NB4 (cell line): ENCODE measurements at regions not wholly inside any gene's neighbourhood (a gene's known extent, or its start where the extent isn't known, plus 50 kb on each side); places are given as distances from the start of the nearest gene placed in this dataset.

ENCODE experiments used
- DNase-seq: peaks from one replicate; pipeline ENCODE4 v3.0.0; 2010; ENCODE audit warnings: low read depth
- H3K4me3 ChIP-seq: one replicate; pipeline ENCODE4 v1.5.1; 2011; ENCODE audit warnings: mild to moderate bottlenecking, low read depth, low read length, moderate library complexity
- MAX ChIP-seq: IDR thresholded peaks from 2 replicates; pipeline ENCODE4 v1.6.1; 2011; ENCODE audit warnings: low read depth, low read length
- MYC ChIP-seq: IDR thresholded peaks from 2 replicates; pipeline ENCODE4 v1.6.1; 2011; ENCODE audit warnings: low read depth, low read length
- POLR2A ChIP-seq: IDR thresholded peaks from 2 replicates; pipeline ENCODE4 v1.6.1; 2011; ENCODE audit warnings: mild to moderate bottlenecking; ENCODE audit not compliant: insufficient read length; ENCODE audit errors: extremely low read depth
- TF ChIP-seq, protein P1 (sequence below): IDR thresholded peaks from one replicate; pipeline ENCODE4 v1.5.1; 2012; ENCODE audit warnings: low read depth, low read length

- no peak for TF ChIP-seq MYC
- no peak for TF ChIP-seq POLR2A
- no peak for TF ChIP-seq MAX
- TF ChIP-seq, protein P1, sequence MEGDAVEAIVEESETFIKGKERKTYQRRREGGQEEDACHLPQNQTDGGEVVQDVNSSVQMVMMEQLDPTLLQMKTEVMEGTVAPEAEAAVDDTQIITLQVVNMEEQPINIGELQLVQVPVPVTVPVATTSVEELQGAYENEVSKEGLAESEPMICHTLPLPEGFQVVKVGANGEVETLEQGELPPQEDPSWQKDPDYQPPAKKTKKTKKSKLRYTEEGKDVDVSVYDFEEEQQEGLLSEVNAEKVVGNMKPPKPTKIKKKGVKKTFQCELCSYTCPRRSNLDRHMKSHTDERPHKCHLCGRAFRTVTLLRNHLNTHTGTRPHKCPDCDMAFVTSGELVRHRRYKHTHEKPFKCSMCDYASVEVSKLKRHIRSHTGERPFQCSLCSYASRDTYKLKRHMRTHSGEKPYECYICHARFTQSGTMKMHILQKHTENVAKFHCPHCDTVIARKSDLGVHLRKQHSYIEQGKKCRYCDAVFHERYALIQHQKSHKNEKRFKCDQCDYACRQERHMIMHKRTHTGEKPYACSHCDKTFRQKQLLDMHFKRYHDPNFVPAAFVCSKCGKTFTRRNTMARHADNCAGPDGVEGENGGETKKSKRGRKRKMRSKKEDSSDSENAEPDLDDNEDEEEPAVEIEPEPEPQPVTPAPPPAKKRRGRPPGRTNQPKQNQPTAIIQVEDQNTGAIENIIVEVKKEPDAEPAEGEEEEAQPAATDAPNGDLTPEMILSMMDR: no peak
- no peak overlapping the region for H3K4me3 ChIP-seq
- no peak for DNase-seq
Observed at GRCh38 chr10:1847361-1847760, 110.0 kb upstream of the ADARB2 start.

GRCh38 chr10:1846032-1846431 lies 108.7 kb upstream of the ADARB2 start:
- no peak overlapping the region for H3K4me3 ChIP-seq
- TF ChIP-seq, protein P1: no peak
- no peak for TF ChIP-seq POLR2A
- TF ChIP-seq MYC: no peak
- no peak for TF ChIP-seq MAX
- DNase-seq: no peak

DNA sequence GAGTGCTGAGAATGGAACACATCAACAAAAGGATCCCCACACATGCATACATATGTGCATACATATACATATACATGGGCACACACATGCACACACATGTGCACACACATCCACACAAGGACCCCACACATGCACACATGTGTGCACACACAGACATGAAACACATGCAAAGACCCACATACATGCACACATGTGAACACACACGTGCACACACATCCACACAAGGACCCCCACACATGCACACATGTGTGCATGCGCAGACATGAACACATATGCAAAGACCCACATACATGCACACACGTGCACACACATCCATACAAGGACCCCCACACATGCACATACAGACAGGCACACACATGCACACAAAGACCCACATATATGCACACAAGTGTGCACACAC lies 104.4 kb upstream of the ADARB2 start:
- TF ChIP-seq, protein P1: no peak
- TF ChIP-seq MAX: no peak
- no peak overlapping the region for H3K4me3 ChIP-seq
- DNase-seq: no peak

- no peak for DNase-seq
- no peak overlapping the region for H3K4me3 ChIP-seq
- TF ChIP-seq, protein P1: no peak
- TF ChIP-seq MAX: no peak
- no peak for TF ChIP-seq MYC
- no peak for TF ChIP-seq POLR2A
Observed at GRCh38 chr10:1829712-1830111, 92.4 kb upstream of the ADARB2 start.

DNA sequence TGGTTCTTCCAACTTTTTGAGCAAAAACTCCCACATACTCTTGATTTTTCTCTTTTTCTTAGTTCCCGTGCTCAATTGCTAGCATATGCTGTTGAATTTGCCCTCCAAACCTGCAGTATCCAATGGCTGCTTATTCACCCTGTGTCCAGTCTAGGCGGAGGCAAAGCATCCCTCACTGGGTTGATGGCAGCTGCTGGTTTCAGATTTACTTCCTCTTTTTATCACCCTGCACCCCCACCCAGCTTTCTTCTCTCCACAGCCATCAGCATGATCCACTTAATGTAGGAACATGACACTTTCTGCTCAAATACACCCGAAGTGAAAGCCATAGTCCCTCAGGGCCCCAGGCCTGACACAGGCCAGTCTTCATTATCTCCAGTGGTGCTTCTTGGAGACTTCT lies 87.6 kb upstream of the ADARB2 start:
- DNase-seq: peak; percentile 4
- H3K4me3 ChIP-seq: no peak overlapping the region
- TF ChIP-seq POLR2A (no peak), MAX (no peak)
- TF ChIP-seq, protein P1: no peak

GRCh38 chr10:1814556-1814955 lies 77.2 kb upstream of the ADARB2 start:
- TF ChIP-seq, protein P1: no peak
- no peak for TF ChIP-seq POLR2A
- no peak for TF ChIP-seq MYC
- TF ChIP-seq MAX: no peak

More at GRCh38 chr10:1814556-1814955, 77.2 kb upstream of the ADARB2 start:
- no peak overlapping the region for H3K4me3 ChIP-seq
- DNase-seq: no peak
